Omental fat pad (tissue), 3 donors: ENCODE measurements at regions not wholly inside any gene's neighbourhood (a gene's known extent, or its start where the extent isn't known, plus 50 kb on each side); places are given as distances from the start of the nearest gene placed in this dataset.

Source experiments
- ATAC-seq: fragments of 150-250 bp; one replicate; pipeline ENCODE4 v1.9.1; 2016; ENCODE audit warnings: mild to moderate bottlenecking, moderate library complexity; ENCODE audit not compliant: low FRiP score
- DNase-seq: peaks from one replicate; pipeline ENCODE4 v3.0.0-alpha.2; 2019; ENCODE audit warnings: low spot score
- TF ChIP-seq, protein P1 (sequence below), 3 donors: fragments of 450-650 bp; IDR thresholded peaks; one replicate each; pipeline ENCODE4 v1.5.1; 2016 to 2017; ENCODE audit warnings: antibody characterized with exemption in 3 of 3, mild to moderate bottlenecking in 3 of 3, moderate library complexity in 2 of 3

DNA sequence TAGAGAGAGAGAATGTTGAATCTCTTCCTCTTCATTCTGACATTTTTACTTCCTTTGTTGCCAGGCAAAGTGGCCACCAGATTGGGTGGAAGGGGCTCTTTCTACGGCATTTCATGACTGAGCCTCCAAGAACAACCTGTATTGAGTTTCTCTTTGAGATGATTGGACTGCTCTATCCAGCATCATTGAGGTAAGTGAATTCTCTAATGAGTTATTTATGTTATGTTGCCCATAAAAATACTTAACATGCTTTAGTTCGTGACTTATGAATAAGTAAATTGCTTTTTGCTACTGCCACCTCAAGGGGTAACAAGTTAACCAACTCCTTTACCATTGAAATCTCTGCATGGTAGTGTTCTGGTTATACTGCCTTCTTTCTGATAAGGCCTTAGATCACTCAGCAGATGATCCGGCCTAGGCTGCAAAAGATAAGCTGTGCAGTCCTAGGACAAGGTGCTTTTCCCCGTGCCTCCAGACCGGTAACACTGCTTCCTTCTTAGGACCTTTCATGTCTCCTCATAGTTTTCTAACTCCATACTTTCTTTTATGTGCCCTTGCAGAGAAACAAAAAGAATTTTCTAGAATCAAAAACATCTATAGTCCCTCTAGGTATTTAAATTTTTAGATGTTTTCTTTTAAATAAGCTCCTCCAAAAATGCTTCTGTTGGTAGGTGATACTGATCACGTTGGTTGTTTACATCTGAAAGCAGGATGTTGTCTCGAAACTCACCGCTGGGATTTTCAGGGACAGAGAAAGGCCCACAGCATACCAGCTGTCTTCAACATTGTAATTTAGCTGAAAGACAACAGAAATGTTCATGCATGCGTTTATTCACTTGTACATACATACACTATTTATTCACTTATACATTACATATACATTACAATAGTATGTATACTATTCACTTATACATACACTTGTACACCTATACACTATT, 157.1 kb upstream of the RBPJ start:
- DNase-seq (no peak), ATAC-seq (no peak)
- TF ChIP-seq, protein P1, sequence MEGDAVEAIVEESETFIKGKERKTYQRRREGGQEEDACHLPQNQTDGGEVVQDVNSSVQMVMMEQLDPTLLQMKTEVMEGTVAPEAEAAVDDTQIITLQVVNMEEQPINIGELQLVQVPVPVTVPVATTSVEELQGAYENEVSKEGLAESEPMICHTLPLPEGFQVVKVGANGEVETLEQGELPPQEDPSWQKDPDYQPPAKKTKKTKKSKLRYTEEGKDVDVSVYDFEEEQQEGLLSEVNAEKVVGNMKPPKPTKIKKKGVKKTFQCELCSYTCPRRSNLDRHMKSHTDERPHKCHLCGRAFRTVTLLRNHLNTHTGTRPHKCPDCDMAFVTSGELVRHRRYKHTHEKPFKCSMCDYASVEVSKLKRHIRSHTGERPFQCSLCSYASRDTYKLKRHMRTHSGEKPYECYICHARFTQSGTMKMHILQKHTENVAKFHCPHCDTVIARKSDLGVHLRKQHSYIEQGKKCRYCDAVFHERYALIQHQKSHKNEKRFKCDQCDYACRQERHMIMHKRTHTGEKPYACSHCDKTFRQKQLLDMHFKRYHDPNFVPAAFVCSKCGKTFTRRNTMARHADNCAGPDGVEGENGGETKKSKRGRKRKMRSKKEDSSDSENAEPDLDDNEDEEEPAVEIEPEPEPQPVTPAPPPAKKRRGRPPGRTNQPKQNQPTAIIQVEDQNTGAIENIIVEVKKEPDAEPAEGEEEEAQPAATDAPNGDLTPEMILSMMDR (IDR thresholded peaks at IDR 0.05), result no peak

- ATAC-seq (no peak), DNase-seq (no peak)
- TF ChIP-seq, protein P1 (IDR thresholded peaks at IDR 0.05), result no peak
Measured at GRCh38 chr4:26171501-26171900, 149.3 kb upstream of the RBPJ start.

DNA sequence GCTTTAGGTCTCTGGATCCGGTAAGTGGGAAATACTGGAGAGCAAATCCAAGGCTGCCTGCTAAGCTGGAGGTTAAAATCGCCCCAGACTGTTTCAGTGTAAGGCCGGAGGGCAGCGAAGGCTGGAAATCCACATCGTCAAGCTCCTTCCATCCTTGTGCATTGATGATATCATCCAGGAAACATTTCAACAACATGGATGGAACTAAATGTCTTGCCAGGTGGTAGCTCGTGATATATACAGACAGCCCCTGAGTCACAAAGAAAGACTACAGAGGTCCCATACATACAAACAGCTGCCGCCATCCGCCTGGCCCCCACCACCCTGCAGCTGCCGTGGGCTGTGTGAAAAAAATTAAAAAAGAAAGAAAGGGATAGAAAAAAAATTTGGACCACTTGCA, 148.9 kb upstream of the RBPJ start:
- TF ChIP-seq, protein P1 (IDR thresholded peaks at IDR 0.05), result no peak
- no peak for ATAC-seq
- no peak for DNase-seq

- DNase-seq (no peak), ATAC-seq (no peak)
- TF ChIP-seq, protein P1 (IDR thresholded peaks at IDR 0.05), result no peak
Measured at GRCh38 chr4:26173619-26174018, 147.2 kb upstream of the RBPJ start.

GRCh38 chr4:26174027-26174426, 146.8 kb upstream of the RBPJ start:
- DNase-seq (no peak), ATAC-seq (no peak)
- TF ChIP-seq, protein P1 (IDR thresholded peaks at IDR 0.05), result no peak

GRCh38 chr4:26175006-26175786, 145.6 kb upstream of the RBPJ start:
- TF ChIP-seq, protein P1 (IDR thresholded peaks at IDR 0.05), result no peak
- DNase-seq, result no peak
- no peak for ATAC-seq
